H9 (cell line): ENCODE measurements at regions not wholly inside any gene's neighbourhood (a gene's known extent, or its start where the extent isn't known, plus 50 kb on each side); places are given as distances from the start of the nearest gene placed in this dataset.

Source experiments
- DNase-seq: peaks from one replicate; pipeline ENCODE4 v3.0.0-alpha.2; 2017
- H2AFZ ChIP-seq: one replicate; pipeline ENCODE4 v1.6.1; 2013; ENCODE audit warnings: mild to moderate bottlenecking, low read length, control low read depth, moderate library complexity
- H2AK5ac ChIP-seq: 2 replicates; pipeline ENCODE4 v1.6.1; 2013; ENCODE audit warnings: low read length, control low read depth, mixed read lengths; ENCODE audit not compliant: insufficient read length
- H2BK120ac ChIP-seq: one replicate; pipeline ENCODE4 v1.6.1; 2013; ENCODE audit warnings: low read depth, mild to moderate bottlenecking, low read length, control low read depth, inconsistent platforms; ENCODE audit not compliant: poor library complexity, severe bottlenecking
- H2BK12ac ChIP-seq: 2 replicates; pipeline ENCODE4 v1.6.1; 2013; ENCODE audit warnings: low read length, control low read depth, mixed read lengths, low read depth; ENCODE audit not compliant: insufficient read length
- H2BK15ac ChIP-seq: 2 replicates; pipeline ENCODE4 v1.6.1; 2013; ENCODE audit warnings: low read depth, low read length, control low read depth
- H2BK20ac ChIP-seq: one replicate; pipeline ENCODE4 v1.6.1; 2013; ENCODE audit warnings: low read depth, mild to moderate bottlenecking, low read length, control low read depth, inconsistent platforms; ENCODE audit not compliant: poor library complexity, severe bottlenecking
- H2BK5ac ChIP-seq: 2 replicates; pipeline ENCODE4 v1.6.1; 2013; ENCODE audit warnings: low read length, control low read depth, mixed read lengths; ENCODE audit not compliant: insufficient read length
- H3K14ac ChIP-seq: 2 replicates; pipeline ENCODE4 v1.6.1; 2013; ENCODE audit warnings: low read length, control low read depth; ENCODE audit not compliant: insufficient read depth
- H3K18ac ChIP-seq: 2 replicates; pipeline ENCODE4 v1.6.1; 2013; ENCODE audit warnings: low read depth, mild to moderate bottlenecking, mixed read lengths, low read length, control low read depth; ENCODE audit not compliant: insufficient read length
- H3K23ac ChIP-seq: 2 replicates; pipeline ENCODE4 v1.6.1; 2013; ENCODE audit warnings: low read length, control low read depth, mixed read lengths, low read depth; ENCODE audit not compliant: insufficient read length
- H3K23me2 ChIP-seq: 2 replicates; pipeline ENCODE4 v1.6.1; 2013; ENCODE audit warnings: low read depth, mild to moderate bottlenecking, mixed read lengths, low read length, control low read depth; ENCODE audit not compliant: insufficient read length, poor library complexity, severe bottlenecking
- H3K27ac ChIP-seq: 2 replicates; pipeline ENCODE4 v1.5.1; 2013; ENCODE audit warnings: low read length, control low read depth, mixed read lengths, low read depth; ENCODE audit not compliant: insufficient read length
- H3K27me3 ChIP-seq: 2 replicates; pipeline ENCODE4 v1.6.1; 2013; ENCODE audit warnings: low read length, control low read depth, inconsistent platforms; ENCODE audit not compliant: insufficient read depth
- H3K4ac ChIP-seq: 2 replicates; pipeline ENCODE4 v1.6.1; 2013; ENCODE audit warnings: low read depth, mild to moderate bottlenecking, control low read depth, inconsistent platforms, low read length, moderate library complexity
- H3K4me1 ChIP-seq: 2 replicates; pipeline ENCODE4 v1.6.1; 2013; ENCODE audit warnings: low read length, control low read depth, inconsistent platforms; ENCODE audit not compliant: insufficient read depth
- H3K4me2 ChIP-seq: 2 replicates; pipeline ENCODE4 v1.6.1; 2013; ENCODE audit warnings: low read length, control low read depth, mixed read lengths; ENCODE audit not compliant: insufficient read length, insufficient read depth
- H3K56ac ChIP-seq: 2 replicates; pipeline ENCODE4 v1.6.1; 2013; ENCODE audit warnings: low read depth, mild to moderate bottlenecking, mixed read lengths, low read length, control low read depth; ENCODE audit not compliant: insufficient read length
- H3K79me1 ChIP-seq: 2 replicates; pipeline ENCODE4 v1.6.1; 2013; ENCODE audit warnings: low read depth, mild to moderate bottlenecking, moderate library complexity, low read length, control low read depth, inconsistent platforms; ENCODE audit not compliant: insufficient read depth, poor library complexity, severe bottlenecking
- H3K79me2 ChIP-seq: 2 replicates; pipeline ENCODE4 v1.6.1; 2013; ENCODE audit warnings: low read length, control low read depth, inconsistent platforms; ENCODE audit not compliant: insufficient read depth
- H3K9ac ChIP-seq: 2 replicates; pipeline ENCODE4 v1.6.1; 2013; ENCODE audit warnings: low read length, control low read depth, mixed read lengths; ENCODE audit not compliant: insufficient read length; ENCODE audit errors: extremely low read depth
- H3K9me3 ChIP-seq: one replicate; pipeline ENCODE4 v1.6.1; 2013; ENCODE audit warnings: low read depth, low read length, inconsistent platforms; ENCODE audit not compliant: control insufficient read depth
- H3T11ph ChIP-seq: one replicate; pipeline ENCODE4 v1.6.1; 2013; ENCODE audit warnings: mild to moderate bottlenecking, low read length, control low read depth, inconsistent platforms
- H4K20me1 ChIP-seq: one replicate; pipeline ENCODE4 v1.6.1; 2013; ENCODE audit not compliant: control insufficient read depth, insufficient read length, insufficient read depth
- H4K5ac ChIP-seq: 2 replicates; pipeline ENCODE4 v1.6.1; 2013; ENCODE audit warnings: low read depth, mild to moderate bottlenecking, mixed read lengths, low read length, control low read depth; ENCODE audit not compliant: insufficient read length
- H4K8ac ChIP-seq: replicated peaks from 2 replicates; pipeline ENCODE4 v1.6.1; 2013; ENCODE audit warnings: low read length, control low read depth, mixed read lengths, low read depth; ENCODE audit not compliant: insufficient read length
- H4K91ac ChIP-seq: 2 replicates; pipeline ENCODE4 v1.6.1; 2013; ENCODE audit warnings: low read depth, mild to moderate bottlenecking, moderate library complexity, mixed read lengths, low read length, control low read depth; ENCODE audit not compliant: insufficient read length
- H3K27ac Mint-ChIP-seq, 3 experiments: 2 replicates in 2 of 3; 3 replicates in 1 of 3; pipeline ENCODE4 v1.8.0; 2020 to 2021; ENCODE audit warnings: mixed read lengths in 3 of 3, mild to moderate bottlenecking in 1 of 3, moderate library complexity in 1 of 3
- H3K27me3 Mint-ChIP-seq: 2 replicates; pipeline ENCODE4 v1.8.0; 2021; ENCODE audit warnings: low read depth, mild to moderate bottlenecking, moderate library complexity, mixed read lengths
- H3K36me3 Mint-ChIP-seq, 3 experiments: 2 replicates in 2 of 3; 3 replicates in 1 of 3; pipeline ENCODE4 v1.8.0; 2020 to 2021; ENCODE audit warnings: low read depth in 3 of 3, mixed read lengths in 3 of 3; ENCODE audit not compliant: insufficient read depth in 1 of 3
- H3K4me1 Mint-ChIP-seq, 2 experiments: 2 replicates each; pipeline ENCODE4 v1.8.0; 2020; ENCODE audit warnings: mixed read lengths in 2 of 2
- H3K4me3 Mint-ChIP-seq, 2 experiments: 2 replicates in 1 of 2; 3 replicates in 1 of 2; pipeline ENCODE4 v1.8.0; 2020 to 2021; ENCODE audit warnings: mild to moderate bottlenecking in 2 of 2, mixed read lengths in 2 of 2, moderate library complexity in 1 of 2
- H3K9me3 Mint-ChIP-seq, 2 experiments: 2 replicates in 1 of 2; 3 replicates in 1 of 2; pipeline ENCODE4 v1.8.0; 2020; ENCODE audit warnings: mild to moderate bottlenecking in 2 of 2, mixed read lengths in 2 of 2, moderate library complexity in 1 of 2
- WGBS: extraction: QIAGEN DNeasy Blood & Tissue Kit; methylation state at CpG from one replicate; pipeline ENCODE4 v1.1.7; 2013; ENCODE audit warnings: missing lambda C conversion rate, low lambda C conversion rate, mixed read lengths; ENCODE audit not compliant: insufficient read length; ENCODE audit errors: extremely low coverage; 5-methylcytosine and 5-hydroxymethylcytosine counted together
- TF ChIP-seq, protein P1 (sequence below): fragments of 200-600 bp; sonication (generic); conservative IDR thresholded peaks from 3 replicates; pipeline ENCODE4 v1.8.0; 2021; ENCODE audit warnings: antibody characterized with exemption, mild to moderate bottlenecking

DNA sequence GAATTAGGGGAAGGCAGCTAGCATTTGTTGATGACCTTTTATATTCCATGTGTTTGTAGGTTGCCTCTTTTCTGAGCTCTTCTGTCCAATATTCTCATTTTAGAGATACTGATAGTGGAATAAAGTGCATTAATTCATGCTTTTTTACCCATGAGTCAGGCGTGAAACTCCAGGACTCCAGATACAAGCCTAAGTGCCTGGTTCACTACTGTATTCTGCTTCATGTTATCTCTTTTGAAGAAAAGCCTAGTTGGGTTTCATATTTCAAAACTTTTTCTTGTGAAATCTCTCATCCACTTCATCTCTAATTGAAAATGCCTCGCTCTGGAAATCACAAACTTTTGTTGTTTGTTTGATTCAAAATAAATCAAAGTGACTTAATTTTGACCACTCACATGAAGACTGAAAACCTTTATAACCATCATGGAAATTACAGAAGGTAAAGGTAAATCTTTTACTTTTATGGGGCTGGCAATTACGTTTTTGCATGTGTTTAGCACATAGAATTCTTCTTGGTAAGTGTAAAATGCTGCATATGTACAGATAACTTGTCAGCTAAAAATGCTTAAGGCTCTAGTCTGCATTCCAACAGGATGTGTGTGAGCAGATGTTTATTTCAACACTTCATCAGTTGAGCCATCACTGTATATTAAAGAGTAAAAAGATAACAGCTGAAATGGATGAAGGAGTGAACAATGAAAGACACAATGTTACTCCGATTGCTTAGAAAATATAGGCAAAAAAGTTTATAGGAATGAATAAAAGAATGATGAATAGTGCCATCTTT is 961.8 kb upstream of the CELF2 start:
- no peak overlapping the region for H3K27ac ChIP-seq
- no peaks in the 10 kb centered on the region for H3K27me3 ChIP-seq
- no peaks in the 10 kb centered on the region for H3K9me3 Mint-ChIP-seq
- WGBS, result no CpG with 5 or more reads among the region's 4 CpGs
- H3K4me1 ChIP-seq, result no peaks in the 10 kb centered on the region
- H3K4ac ChIP-seq, result no peak overlapping the region
- H3K18ac ChIP-seq, result no peak overlapping the region
- H3K23ac ChIP-seq, result no peak overlapping the region
- no peaks in the 10 kb centered on the region for H3K9me3 ChIP-seq
- H2BK5ac ChIP-seq, result no peak overlapping the region
- no peak overlapping the region for H2BK120ac ChIP-seq
- no peaks in the 10 kb centered on the region for H3K36me3 Mint-ChIP-seq
- no peak overlapping the region for H4K91ac ChIP-seq
- H3K14ac ChIP-seq, result no peak overlapping the region
- no peaks in the 10 kb centered on the region for H3K4me1 Mint-ChIP-seq
- no peak overlapping the region for H2BK20ac ChIP-seq
- no peak overlapping the region for H2AFZ ChIP-seq
- H3K27ac Mint-ChIP-seq, result no peak overlapping the region
- H3K9ac ChIP-seq, result no peak overlapping the region
- no peak overlapping the region for H2BK12ac ChIP-seq
- H3K79me2 ChIP-seq, result no peaks in the 10 kb centered on the region
- no peaks in the 10 kb centered on the region for H3K27me3 Mint-ChIP-seq
- H2AK5ac ChIP-seq, result no peak overlapping the region
- H2BK15ac ChIP-seq, result no peak overlapping the region
- no peaks in the 10 kb centered on the region for H4K20me1 ChIP-seq
- no peak overlapping the region for H3K56ac ChIP-seq
- no peaks in the 10 kb centered on the region for H3K79me1 ChIP-seq
- no peak overlapping the region for H4K8ac ChIP-seq
- no peak for DNase-seq
- no peaks in the 10 kb centered on the region for H3K23me2 ChIP-seq
- no peak overlapping the region for H4K5ac ChIP-seq
- no peak overlapping the region for H3K4me3 Mint-ChIP-seq
- no peak overlapping the region for H3T11ph ChIP-seq
- TF ChIP-seq, protein P1, sequence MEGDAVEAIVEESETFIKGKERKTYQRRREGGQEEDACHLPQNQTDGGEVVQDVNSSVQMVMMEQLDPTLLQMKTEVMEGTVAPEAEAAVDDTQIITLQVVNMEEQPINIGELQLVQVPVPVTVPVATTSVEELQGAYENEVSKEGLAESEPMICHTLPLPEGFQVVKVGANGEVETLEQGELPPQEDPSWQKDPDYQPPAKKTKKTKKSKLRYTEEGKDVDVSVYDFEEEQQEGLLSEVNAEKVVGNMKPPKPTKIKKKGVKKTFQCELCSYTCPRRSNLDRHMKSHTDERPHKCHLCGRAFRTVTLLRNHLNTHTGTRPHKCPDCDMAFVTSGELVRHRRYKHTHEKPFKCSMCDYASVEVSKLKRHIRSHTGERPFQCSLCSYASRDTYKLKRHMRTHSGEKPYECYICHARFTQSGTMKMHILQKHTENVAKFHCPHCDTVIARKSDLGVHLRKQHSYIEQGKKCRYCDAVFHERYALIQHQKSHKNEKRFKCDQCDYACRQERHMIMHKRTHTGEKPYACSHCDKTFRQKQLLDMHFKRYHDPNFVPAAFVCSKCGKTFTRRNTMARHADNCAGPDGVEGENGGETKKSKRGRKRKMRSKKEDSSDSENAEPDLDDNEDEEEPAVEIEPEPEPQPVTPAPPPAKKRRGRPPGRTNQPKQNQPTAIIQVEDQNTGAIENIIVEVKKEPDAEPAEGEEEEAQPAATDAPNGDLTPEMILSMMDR, result no peak
- H3K4me2 ChIP-seq, result no peak overlapping the region
